Breast epithelium (tissue), 3 donors: ENCODE measurements at regions not wholly inside any gene's neighbourhood (a gene's known extent, or its start where the extent isn't known, plus 50 kb on each side); places are given as distances from the start of the nearest gene placed in this dataset.

Experiments
- POLR2A ChIP-seq: fragments of 450-650 bp; IDR thresholded peaks from one replicate; pipeline ENCODE4 v1.6.1; 2016; ENCODE audit warnings: antibody characterized with exemption, mild to moderate bottlenecking, moderate library complexity
- POLR2AphosphoS5 ChIP-seq, 3 donors: sonication (generic); formaldehyde crosslinking; IDR thresholded peaks; one replicate each; pipeline ENCODE4 v1.6.1; 2017; ENCODE audit warnings: antibody characterized with exemption in 3 of 3
- TF ChIP-seq, protein P1 (sequence below), 3 donors: fragments of 450-650 bp; IDR thresholded peaks; one replicate each; pipeline ENCODE4 v1.5.1; 2016 to 2017; ENCODE audit warnings: antibody characterized with exemption in 3 of 3, mild to moderate bottlenecking in 3 of 3, moderate library complexity in 3 of 3

DNA sequence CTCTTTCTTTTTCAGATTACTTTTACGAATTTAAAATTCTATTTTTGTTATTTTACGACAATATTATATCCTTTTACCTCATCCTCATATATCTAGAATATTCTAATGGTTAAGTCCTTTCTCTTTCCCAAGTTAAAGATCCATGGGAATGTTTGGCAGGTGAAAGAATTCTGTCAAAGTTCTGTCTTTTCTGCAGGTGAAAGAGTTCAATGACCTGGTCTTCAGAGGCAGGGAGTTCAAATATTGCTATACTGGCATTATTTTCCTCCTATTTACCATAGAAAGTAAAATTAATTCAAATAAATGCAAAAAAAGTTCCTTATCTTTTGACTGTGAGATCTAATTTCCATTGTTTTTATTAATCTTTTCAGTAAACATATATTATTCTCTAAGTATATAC, 194.3 kb downstream of the ARL4A start:
- TF ChIP-seq, protein P1, sequence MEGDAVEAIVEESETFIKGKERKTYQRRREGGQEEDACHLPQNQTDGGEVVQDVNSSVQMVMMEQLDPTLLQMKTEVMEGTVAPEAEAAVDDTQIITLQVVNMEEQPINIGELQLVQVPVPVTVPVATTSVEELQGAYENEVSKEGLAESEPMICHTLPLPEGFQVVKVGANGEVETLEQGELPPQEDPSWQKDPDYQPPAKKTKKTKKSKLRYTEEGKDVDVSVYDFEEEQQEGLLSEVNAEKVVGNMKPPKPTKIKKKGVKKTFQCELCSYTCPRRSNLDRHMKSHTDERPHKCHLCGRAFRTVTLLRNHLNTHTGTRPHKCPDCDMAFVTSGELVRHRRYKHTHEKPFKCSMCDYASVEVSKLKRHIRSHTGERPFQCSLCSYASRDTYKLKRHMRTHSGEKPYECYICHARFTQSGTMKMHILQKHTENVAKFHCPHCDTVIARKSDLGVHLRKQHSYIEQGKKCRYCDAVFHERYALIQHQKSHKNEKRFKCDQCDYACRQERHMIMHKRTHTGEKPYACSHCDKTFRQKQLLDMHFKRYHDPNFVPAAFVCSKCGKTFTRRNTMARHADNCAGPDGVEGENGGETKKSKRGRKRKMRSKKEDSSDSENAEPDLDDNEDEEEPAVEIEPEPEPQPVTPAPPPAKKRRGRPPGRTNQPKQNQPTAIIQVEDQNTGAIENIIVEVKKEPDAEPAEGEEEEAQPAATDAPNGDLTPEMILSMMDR (IDR thresholded peaks at IDR 0.05): no peak
- no peak for TF ChIP-seq POLR2AphosphoS5 (IDR thresholded peaks at IDR 0.05)
- no peak for TF ChIP-seq POLR2A
